HG03025 (cell line): ENCODE measurements at regions not wholly inside any gene's neighbourhood (a gene's known extent, or its start where the extent isn't known, plus 50 kb on each side); places are given as distances from the start of the nearest gene placed in this dataset.

Experiments used
- ATAC-seq: cut with Tn5 transposase; IDR thresholded peaks from one replicate; pipeline ENCODE4 v1.9.1; 2021; ENCODE audit warnings: mild to moderate bottlenecking, moderate library complexity; ENCODE audit not compliant: unreplicated experiment, low FRiP score

DNA sequence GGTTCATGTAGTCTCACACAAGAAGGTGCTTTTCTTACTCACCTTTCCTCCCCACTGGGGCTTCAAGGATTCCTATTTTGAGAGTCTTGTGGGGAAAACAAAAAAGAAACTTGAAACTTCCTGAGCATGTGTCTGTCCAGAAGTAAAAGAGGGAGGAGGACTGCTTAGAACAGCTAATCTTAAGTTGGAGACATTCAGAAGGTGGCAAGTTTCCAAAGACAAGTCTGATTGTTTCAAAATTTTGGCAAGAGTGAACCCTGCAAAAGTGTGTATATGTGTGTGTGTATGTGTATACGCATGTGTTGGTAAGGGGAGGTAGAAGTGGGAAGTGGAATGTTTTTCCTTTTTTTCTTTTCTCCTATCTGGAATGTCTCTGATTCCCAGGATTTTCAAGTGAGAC lies 189.0 kb upstream of the FRMPD4 start:
- no peak for ATAC-seq

DNA sequence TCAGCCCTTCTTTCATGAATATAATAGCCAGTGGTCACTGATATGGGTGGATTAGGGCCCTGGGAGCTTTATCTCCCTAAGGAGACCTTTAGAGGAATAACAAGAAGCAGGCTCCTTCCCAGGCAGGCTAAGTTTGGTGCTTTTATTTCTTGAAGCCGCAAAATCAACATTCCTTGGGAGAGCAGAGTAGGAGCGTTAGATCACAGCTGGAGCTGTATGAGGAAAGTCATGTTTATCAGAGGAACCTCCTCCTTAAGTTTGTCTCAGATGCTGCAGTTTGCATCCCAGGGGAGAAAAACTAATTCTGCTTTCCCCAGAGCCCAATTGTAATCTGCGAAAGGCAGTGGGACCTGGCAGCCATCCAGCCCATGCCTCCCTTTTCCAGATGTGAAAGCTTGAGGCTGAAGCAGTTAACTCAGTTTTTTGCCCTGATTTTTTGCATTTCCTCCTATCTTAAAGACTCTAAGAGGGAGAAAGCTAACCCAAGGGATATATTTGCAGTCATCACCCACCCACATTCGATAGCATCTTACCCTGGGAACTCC lies 186.0 kb upstream of the FRMPD4 start:
- no peak for ATAC-seq

DNA sequence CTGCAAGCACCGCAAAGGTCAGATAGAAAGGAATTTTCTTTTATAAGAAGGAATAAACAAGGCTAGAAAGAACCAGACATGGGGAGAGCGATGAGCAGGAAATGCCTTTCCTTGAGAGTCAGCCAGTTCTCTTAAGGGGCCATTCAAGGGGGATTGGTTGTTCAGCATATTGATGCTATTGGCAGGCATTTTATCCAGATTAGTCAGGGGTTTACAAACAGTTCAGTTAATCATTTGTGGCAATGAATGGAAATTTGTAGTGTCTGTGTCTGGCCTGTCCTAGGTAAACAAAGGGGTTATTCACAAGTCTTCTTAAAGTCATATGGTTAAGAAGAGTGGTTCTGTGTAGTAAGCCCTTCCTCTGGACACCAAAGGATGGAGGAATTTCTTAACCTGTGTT lies 184.7 kb upstream of the FRMPD4 start:
- no peak for ATAC-seq

DNA sequence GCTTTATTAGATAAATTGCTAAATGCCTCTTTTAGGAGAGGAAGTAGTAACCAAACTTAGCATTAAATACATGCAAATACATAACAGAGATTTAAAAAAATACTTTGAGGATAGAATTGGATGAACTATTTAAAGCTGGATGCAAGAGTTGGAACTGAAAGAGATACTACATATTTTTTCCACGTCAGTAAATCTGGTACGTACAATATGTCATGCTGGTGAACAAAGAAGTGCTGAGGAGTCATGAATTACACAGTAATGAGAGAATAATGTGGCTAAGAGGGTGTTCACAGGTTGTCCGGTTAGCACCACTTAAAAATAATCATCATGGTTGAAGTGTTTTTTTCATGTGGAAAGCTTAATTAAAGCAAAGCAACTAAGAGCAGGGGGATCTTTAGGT lies 184.1 kb upstream of the FRMPD4 start:
- ATAC-seq, result no peak

DNA sequence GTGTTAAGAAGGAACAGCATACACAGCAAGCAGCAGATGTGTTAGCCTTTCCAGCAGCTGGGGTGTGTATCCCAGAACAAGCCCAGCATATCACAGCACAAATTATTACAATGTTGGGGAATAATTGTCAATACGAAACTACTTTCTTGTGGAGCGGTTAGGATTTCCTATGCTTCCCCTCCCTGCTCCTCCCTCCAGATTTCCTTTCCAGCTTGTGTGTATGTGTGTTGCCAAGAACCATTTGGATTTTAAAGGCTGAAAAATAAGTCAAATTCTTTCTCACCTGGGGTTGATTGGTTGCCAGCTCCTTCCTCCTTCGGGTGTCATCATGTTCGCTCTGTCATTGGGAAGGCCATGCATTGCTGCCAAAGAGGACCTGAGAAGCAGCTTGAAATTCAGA lies 178.2 kb upstream of the FRMPD4 start:
- ATAC-seq, result no peak

DNA sequence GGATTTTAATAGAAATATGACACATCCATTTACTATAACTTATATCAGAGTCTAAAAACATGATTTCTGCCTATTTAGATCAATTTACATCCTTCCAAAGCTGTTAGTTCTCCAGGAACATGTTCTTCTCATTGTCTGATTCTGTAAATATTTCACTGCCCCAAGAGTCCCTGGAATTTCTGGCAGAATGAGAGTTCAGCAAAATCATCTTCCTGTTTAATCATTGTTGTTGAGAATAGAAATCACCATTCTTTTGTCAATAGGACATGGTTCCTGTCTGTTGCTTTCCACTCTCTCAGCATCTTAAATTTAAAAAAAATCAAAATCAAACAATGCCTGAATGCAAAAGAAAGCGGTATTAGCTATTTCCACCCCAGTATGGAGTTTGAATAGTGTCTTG lies 172.8 kb upstream of the FRMPD4 start:
- no peak for ATAC-seq

DNA sequence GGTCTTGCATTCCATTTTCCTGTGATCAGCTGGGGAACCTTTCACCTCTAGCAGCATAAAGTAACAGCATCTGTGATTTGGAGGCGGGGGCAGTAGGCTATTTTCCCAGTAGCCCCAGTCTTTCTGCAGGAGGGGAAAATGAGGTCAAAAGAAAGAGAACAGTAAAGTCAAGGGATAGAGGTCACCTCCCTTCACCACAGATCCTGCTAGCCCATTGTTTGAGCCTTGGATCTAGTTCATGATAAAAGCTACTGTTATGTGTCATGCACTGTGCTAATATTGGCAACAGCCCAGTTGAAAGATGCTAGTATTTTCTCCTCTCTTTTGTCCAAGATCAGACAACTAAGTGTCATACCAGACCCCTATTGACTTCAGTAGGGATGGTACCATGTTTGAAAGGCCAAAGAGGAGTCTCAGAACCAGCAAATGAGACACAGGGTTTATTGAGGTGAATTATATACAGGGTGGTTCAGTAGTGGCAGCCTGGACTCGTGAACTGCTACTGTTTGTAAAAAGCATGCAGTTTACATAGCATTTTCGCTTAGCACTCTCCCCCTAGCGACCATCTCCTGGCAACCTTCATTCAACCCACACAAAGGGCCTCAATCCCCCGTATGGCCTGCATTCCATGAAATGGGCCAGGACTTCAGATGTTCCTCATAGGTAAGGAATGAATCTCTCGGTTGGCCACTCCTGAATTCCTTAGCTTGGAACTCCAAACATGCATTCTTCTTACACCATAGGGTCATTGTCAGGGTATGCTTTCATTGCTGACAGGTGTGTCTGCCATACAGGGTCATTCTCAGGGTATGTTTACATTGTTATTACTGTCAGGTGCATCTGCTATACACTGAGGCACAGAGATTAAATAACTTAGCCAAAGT lies 170.0 kb upstream of the FRMPD4 start:
- ATAC-seq, result no peak

DNA sequence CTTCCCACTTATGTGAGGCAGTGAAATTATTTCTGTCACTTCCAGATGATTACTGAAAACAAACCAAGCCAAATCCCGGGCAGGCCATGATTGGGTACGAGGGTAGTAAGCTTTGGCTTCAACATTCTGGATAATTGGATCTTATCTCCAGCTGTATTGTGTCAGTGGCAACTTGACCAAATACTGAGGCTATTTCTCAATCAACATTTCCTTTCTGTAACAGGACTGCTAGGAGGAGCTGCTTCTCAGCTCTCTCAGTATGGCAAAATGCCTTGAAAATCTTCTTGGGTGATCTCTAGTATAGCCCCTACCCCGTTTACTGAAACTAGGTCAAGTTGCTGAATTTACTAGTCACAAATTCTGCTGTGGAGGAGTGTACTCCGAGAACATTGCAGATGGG lies 169.3 kb upstream of the FRMPD4 start:
- no peak for ATAC-seq

DNA sequence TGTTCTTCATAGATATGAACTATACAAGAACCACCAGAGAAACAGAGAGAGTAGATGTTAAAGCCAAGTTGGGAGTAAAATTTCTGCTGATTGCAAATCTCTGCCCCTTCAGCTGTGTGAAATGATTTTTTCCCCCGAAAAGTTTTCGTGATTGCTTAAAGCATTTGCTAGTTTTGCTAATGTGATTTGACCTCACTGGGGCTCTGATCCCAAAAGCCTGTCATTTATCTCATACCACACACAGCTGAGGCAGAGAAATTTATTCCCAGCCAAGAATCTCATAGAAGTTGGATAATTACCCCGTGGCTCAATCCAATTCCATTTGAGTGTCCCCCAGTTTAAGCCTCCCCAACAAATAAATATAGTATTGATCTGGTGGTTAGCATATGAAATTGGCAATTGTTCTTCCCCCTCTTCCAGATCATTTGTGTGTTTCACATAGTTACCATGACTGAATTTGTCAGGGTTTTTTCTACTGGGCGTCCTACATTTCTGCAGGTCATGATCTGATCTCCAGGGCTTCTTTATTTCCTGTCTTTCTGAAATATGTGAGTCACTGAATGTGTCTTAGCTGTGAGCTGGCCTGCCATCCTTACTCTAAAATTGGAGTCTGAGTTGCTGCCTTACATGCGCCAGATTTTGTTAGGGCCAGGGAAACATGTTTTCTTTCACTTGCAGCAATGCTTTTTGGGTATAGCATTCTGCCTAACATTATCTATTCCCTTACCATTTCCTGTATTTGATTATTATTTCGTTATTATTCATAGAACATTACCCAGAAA lies 167.5 kb upstream of the FRMPD4 start:
- no peak for ATAC-seq

DNA sequence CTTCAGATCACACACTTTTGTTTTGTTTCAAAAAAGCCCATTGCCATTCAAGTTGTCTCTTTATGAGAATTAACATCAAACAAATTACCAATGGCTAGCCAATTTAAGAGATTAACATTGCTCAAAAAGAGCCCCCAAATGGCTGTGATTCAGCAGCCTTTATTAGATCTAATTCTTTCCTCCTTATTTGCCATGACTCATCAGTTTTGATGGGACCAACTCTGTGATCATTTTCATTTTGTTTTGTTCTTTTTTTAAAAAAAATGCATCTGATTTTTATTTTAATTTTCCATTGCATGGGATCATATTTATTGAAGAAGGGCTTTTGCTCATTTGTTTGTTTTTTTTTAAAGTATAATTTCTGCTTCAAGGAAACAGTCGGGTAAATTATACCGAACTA lies 161.6 kb upstream of the FRMPD4 start:
- no peak for ATAC-seq

DNA sequence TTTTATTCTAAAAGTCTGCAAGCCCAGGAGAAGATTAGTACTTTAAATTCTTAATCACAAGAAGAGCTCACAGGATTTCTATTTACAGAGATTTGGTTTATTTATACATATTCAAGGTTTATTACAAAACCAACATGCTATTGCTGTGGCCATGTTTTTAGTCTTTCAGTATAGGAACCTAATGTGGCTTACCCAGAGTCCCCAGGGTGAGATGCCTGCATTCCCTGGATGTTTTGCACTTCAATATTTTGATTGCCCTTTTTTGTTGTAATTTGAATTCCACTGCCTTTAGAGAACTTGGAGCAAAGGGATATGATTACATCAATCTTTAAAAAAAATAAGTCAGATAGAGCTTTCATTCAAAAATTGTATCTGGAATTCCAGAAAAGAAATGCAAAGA lies 146.0 kb upstream of the FRMPD4 start:
- no peak for ATAC-seq

DNA sequence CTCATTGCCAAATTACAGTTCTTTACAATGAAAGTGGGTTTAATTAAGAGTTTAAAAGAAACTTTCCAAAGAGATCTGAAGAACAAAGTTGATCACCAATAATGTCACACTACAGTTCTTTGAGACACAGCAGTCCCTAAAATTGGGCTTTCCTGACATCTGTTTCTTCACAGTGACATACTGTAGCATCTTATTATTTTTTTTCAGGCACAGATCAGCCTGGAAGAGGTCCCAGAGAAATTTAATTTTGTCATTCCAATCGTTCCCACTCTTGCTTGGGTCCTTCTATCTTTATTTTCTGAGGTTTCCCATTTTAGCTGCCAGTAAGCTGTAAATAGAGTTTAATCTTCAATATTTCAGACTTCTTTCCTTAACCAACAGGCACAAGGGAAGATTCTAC lies 143.1 kb upstream of the FRMPD4 start:
- ATAC-seq, result no peak

DNA sequence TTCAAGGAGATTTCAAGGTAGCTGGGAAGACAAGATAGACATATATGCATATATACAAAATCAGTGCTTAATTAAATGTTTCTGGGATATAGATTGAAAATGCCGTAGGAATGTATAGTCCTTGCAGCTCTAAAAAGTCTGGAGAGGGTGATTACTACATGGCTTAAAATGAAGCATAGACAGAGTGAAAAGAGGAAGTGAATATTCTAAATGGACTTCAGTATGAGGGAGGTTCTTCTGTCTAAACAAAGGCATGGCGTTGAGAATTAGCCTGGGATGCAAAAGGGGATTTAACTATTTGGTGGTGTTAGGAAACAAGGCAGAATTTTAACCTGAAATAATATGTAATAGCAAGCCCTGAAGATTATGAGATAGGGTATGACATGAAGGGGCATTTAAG lies 141.5 kb upstream of the FRMPD4 start:
- no peak for ATAC-seq

DNA sequence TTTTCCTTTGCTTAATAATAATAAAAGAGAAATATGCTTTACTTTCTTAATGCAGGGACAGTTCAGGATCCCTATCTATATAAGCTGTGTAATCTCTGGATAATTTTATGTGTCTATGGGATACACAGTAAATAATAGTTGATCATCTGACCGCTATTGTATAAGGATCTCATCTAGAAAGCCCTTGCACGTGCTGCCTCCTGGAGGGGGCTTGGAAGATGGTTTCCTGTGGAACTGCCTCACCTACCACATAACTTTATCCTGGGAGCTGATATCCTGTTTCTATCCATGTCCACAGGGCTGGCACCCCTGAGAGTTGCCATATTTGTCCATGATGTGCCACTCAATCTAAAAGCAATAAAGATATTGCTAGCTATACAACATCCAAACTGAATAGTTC lies 139.3 kb upstream of the FRMPD4 start:
- no peak for ATAC-seq

DNA sequence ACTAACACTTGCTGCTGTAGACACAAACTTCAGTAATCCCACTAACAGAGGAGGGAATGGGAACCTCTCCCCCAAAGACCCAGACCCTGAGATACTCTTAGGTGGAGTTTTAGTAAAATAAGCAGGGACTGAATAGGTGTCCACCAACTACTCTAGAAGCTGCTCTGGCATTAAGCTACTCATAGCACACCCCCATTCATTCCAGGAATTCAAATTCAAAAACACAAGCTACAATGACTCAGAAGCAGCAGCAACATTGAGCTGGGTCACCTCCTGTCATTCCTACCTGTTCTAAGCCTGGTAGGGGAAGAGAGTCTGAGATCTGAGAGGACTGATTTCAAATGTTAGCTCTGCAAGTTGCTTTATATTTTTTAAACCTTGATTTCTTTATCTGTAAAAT lies 135.4 kb upstream of the FRMPD4 start:
- no peak for ATAC-seq

DNA sequence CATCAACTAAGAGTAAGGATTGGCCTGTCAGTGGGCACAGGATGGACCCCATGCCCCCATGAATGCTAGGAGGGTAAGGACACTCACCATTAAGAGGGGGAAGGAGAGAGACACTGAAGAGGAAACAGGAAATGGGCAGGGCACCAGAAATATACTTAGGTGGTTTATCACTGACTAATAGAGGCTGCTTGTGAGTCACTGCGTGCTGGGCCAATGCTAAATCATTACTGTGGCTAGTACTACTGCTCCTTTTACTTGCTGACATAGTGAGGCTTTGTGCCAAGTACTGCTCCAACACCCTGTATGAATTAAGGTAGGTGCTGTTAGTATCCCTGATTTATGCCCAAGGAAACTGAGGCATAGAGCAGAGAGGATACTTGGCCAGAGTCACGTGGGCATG lies 130.4 kb upstream of the FRMPD4 start:
- ATAC-seq, result no peak

DNA sequence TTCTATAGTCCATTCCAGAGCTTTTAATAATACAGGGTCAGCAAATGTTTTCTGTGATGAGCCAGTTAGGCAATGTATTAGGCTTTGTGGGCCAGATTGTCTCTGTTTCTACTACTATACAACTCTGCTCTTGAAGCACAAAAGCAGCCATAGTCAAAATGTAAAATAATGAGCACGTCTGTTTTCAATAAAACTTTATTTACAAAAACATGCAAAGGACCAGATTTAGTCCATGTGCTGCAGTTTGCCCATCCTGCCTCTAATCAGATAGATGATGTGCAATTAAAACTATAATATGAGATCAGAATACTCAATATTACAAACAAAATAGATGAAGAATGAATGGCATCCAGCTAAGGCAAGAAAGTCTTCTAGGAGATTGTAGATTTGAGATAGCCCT lies 127.8 kb upstream of the FRMPD4 start:
- no peak for ATAC-seq

DNA sequence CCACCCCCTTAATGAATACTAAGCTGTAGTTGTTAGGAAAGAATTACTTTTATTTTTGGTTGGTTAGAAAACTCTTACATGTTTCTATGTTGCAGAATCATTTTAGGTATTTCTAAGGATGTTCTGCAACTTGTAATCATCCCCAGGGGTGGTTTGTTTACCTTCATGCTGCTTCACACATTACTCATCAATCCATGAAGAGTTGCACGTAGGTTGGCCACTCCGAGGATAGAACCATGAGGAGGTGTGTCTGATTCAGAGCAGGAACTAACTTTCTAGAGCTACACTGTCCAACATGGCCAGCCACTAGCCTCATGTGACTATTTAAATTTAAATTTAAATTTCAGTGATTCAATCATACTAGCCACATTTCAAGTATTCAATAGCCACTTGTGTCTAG lies 127.2 kb upstream of the FRMPD4 start:
- no peak for ATAC-seq

DNA sequence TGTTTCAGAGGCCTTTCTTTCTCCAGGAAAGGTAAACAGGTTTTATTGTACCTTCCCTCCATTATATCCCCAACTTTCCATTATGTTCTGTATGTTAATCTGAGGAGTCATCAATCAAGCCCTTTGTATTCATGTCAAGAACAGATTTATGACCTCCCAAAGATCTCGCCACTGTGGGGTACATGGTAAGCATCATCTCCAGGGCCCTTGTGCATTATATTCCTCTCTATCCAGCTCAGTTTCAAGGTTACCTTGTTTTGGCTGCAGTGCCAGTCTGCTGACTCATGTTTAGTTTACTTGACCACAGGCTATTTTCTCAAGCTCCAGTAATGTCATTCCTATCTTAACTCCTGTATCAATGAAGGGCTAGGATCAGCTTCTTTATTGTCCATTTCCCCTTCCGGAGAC lies 125.1 kb upstream of the FRMPD4 start:
- no peak for ATAC-seq

DNA sequence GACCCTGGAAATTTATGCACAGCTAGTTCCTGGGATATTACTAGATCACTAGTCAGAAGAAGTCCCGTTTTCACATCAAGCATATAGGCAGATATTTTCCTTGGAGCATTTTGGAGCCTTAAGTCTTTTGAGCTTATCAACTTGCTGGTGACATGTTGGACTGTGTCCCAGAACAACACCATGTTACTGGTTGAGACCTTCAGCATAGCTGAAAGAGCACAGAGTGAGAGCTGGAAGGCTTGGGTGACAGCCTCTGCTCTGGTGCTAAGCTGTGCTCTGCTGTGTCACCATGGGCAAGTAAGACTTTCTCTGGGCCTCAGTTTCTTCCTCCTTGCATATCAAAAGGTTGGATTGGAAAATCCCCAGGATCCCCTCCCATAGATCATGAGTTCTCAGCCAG lies 116.6 kb upstream of the FRMPD4 start:
- no peak for ATAC-seq

DNA sequence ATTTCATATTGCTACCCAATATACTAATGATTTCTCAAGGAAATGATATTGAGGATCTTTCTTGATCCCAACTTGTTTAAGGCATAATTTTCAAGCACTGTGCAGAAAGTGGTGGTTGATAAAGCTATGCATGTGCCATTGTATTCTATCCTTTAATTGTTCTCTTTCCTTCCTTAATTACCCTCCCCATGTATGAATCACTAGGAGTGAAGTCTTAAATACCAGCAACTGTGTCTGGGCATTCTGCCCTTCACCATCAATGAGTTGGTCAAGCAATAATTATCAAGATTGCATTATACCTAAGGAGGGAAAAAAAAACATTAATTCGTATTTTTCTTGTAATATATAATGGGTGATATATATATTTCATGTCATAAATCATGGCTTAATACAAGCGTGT lies 111.8 kb upstream of the FRMPD4 start:
- ATAC-seq, result no peak

DNA sequence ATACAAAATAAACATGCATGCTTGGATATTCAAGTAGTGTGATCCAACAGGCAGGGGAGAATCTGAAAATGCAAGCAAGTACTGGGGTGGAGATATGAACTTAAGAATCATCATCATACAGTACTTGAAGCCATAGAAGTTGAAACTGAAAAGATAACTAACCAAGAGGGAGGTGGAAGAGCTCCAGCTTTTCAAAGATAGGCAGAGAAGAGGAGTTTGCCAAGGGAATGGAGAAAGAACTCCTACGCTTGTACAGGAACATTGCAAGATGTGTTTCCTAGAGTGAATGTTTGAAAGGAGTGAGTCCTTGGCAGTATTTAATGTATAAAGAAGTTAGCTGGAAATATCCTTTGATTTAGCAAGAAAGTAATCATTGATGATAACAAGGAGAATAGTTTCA lies 106.2 kb upstream of the FRMPD4 start:
- ATAC-seq, result no peak
